ENCODE measurements at regions not wholly inside any gene's neighbourhood (a gene's known extent, or its start where the extent isn't known, plus 50 kb on each side); places are given as distances from the start of the nearest gene placed in this dataset.
"Not testable (repeated sequence)": the region's sequence is repeated elsewhere in the genome, so short reads cannot be mapped to it uniquely, and the experiment has no call there.

DNA sequence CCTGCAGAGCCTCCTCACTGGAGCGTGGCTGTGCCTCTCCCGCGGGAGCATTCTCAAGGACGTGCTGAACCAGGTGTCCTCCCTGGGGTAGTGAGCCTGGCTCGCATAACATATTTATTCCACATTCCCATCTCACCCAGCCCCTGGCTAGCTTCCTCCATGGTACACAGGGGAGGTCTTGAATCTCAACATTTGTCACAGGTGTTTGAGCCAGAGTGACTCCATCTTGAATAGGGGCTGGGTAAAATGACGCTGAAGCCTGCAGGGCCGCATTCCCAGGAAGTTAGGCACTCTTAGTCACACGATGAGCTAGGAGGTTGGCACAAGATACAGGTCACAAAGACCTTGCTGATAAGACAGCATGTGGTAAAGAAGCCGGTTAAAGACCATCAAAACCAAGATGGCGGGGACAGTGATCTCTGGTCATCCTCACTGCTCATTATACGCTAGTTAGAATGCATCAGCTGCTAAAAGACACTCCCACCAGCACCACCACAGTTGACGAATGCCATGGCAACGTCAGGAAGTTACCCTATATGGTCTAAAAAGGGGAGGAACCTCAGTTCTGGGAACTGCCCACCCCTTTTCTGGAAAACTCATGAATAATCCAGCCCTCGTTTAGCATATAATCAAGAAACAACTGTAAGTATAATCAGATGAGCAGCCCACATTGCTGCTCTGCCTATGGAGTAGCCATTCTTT is 273.8 kb upstream of the IRX4 start:
- Mint-ChIP-seq H3K9me3 (peaks cover 12% of the 10 kb centered on the region), H3K27ac (no peak overlapping the region), H3K4me3 (no peak overlapping the region), H3K27me3 (no peaks in the 10 kb centered on the region), H3K36me3 (no peaks in the 10 kb centered on the region), H3K4me1 (no peaks in the 10 kb centered on the region)
- ATAC-seq, result no peak

DNA sequence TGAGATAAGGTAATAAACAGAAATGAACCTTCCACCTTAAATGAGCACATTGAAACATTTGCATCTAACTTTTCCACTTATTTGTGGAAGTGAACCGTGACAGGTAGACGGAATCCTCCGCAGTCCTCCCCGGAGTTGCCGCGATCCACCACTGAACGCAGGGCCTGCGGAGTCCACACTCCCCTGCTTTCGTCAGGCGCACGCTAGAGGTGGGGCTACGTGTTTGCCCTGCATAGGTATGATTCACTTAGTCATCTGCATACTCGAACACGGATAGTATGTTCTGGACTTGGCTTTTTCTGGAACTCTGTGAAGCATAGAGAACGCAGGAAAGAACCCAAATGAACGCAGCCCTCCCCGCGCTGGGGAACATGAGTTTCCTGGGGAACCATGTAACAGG is 272.8 kb upstream of the IRX4 start:
- no peak for ATAC-seq
- H3K27ac Mint-ChIP-seq, result no peak overlapping the region
- no peaks in the 10 kb centered on the region for H3K4me1 Mint-ChIP-seq
- no peaks in the 10 kb centered on the region for H3K36me3 Mint-ChIP-seq
- H3K27me3 Mint-ChIP-seq, result peaks cover 3% of the 10 kb centered on the region
- H3K9me3 Mint-ChIP-seq, result peaks cover 4% of the 10 kb centered on the region
- H3K4me3 Mint-ChIP-seq, result no peak overlapping the region

DNA sequence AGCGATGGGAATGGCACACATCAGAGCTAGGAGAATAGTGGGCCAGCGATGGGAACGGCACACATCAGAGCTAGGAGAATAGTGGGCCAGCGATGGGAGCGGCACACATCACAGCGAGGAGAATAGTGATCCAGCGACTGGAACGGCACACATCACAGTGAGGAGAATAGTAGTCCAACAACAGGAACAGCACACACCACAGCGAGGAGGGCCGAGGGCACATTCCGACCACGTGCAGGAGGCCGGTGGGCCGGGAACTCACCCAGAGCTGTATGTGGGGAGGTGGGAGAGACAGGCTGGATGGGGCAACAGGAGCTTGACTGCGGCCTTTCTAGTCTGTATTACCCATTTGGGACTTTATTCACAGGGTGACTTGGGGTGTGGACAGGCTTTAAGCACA is 271.1 kb upstream of the IRX4 start:
- Mint-ChIP-seq H3K27me3 (peaks cover 20% of the 10 kb centered on the region), H3K9me3 (peaks cover 3% of the 10 kb centered on the region), H3K36me3 (no peaks in the 10 kb centered on the region), H3K4me3 (no peak overlapping the region), H3K27ac (no peak overlapping the region), H3K4me1 (peaks cover 4% of the 10 kb centered on the region)
- no peak for ATAC-seq

DNA sequence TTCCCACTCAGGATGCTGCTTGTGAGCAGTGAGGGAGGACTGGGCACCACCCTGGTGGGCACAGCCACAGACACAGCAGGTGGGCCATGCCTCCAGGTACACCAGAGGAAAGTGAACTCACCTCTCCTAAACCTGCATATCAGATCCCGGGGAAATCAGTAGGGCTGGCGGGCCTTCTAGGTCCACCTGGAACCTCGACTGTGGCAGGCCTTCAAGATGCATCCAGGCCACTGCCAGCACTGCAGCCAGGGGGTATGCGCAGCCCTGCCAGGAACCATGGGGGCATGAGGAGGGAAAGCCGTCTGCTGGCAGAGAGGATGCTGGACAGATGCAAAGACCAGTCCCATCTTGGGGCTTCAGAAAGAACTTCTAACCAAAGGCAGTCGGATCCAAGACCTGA is 270.6 kb upstream of the IRX4 start:
- Mint-ChIP-seq H3K4me1 (peaks cover 4% of the 10 kb centered on the region), H3K9me3 (peaks cover 3% of the 10 kb centered on the region), H3K4me3 (no peak overlapping the region), H3K36me3 (no peaks in the 10 kb centered on the region), H3K27ac (no peak overlapping the region), H3K27me3 (peaks cover 21% of the 10 kb centered on the region)
- ATAC-seq, result no peak

DNA sequence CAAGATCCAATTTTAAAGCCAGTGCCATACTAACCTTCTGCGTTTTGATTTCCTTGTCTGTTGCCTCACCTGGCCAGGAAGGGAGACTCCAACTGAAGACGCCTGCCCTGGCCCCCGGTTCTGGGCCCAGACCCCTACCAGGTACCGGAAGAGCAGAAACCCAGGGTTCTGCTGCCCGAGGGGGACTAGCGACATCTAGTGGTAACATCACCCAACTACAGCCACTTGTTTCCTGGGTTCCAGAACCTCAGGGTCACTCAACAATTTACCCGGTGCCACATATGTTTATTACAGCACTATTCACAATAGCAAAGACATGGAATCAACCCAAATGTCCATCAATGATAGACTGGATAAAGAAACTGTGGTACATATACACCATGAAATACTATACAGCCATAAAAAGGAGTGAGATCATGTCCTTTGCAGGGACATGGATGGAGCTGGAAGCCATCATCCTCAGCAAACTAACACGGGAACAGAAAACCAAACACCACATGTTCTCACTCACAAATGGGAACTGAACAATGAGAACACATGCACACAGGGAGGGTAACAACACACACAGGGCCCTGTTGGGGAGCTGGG is 268.7 kb upstream of the IRX4 start:
- peaks cover 21% of the 10 kb centered on the region for H3K27me3 Mint-ChIP-seq
- not testable (repeated sequence) for H3K4me1 Mint-ChIP-seq, H3K27ac Mint-ChIP-seq, ATAC-seq, H3K9me3 Mint-ChIP-seq, H3K36me3 Mint-ChIP-seq, H3K4me3 Mint-ChIP-seq

DNA sequence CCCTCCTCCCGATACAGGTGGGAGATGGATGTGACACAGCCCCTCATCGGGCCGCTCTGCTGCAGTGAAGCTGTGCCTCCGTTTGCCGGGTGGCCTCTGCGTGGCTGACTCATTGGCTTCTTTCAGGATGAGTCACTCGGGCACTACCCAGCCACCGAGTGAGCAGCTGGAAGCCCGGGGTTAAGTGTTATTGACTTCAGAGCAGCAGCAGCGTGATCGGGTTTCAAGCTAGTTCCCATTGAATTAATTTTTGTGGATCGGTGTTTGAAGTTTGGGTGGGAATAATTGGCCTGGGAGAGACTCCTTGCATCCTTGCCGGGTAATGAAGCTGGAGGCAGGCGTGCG is 266.4 kb upstream of the IRX4 start:
- Mint-ChIP-seq H3K36me3 (no peaks in the 10 kb centered on the region), H3K4me3 (no peak overlapping the region), H3K27me3 (peaks cover 21% of the 10 kb centered on the region), H3K4me1 (peaks cover 4% of the 10 kb centered on the region), H3K9me3 (peaks cover 3% of the 10 kb centered on the region), H3K27ac (no peak overlapping the region)
- ATAC-seq, result peak; percentile 64

DNA sequence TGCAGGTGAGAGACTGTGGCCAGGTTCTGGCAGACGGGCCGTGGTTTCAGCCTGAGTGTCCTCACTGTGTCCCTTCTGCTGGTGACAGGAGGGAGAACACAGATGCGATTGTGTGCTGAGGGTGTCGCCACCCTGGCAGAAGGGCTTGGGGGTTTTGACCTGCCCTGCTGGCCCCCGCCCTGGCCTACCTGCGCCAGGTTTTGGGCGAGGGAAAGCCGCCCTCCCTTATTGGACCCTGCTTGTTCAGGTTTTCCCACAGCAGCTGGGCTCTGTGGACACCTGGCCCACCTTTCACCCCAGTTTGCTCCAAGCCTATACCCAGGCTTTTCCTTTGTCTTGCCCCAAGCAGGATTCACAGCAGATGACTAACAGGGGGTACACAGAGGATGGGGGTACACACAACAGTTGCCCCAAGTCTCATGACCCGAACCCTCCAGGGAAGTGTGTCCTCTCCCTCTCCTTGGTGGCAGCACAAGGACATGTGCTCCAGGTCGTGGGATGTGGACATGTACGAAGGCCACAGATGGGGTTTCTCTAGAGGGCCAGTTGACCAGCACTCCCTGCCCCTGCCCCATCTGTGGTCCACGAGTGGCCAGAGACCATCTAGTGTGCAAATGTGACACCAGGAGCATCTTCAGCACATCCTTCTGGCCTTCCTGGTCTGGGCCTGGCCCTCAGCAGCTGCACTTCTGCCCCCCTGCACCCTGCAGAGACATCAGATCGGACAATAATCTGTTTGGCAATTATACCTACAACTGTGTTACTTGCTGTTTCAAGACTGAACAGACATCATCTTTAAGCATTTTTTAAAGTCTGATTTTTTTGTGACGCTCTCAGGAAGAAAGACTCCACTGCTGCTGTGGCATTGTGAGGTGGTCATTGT is 265.8 kb upstream of the IRX4 start:
- Mint-ChIP-seq H3K27me3 (peaks cover 21% of the 10 kb centered on the region), H3K36me3 (no peaks in the 10 kb centered on the region), H3K4me1 (peaks cover 4% of the 10 kb centered on the region), H3K4me3 (no peak overlapping the region), H3K9me3 (peaks cover 3% of the 10 kb centered on the region), H3K27ac (no peak overlapping the region)
- ATAC-seq, result peak; percentile 34

DNA sequence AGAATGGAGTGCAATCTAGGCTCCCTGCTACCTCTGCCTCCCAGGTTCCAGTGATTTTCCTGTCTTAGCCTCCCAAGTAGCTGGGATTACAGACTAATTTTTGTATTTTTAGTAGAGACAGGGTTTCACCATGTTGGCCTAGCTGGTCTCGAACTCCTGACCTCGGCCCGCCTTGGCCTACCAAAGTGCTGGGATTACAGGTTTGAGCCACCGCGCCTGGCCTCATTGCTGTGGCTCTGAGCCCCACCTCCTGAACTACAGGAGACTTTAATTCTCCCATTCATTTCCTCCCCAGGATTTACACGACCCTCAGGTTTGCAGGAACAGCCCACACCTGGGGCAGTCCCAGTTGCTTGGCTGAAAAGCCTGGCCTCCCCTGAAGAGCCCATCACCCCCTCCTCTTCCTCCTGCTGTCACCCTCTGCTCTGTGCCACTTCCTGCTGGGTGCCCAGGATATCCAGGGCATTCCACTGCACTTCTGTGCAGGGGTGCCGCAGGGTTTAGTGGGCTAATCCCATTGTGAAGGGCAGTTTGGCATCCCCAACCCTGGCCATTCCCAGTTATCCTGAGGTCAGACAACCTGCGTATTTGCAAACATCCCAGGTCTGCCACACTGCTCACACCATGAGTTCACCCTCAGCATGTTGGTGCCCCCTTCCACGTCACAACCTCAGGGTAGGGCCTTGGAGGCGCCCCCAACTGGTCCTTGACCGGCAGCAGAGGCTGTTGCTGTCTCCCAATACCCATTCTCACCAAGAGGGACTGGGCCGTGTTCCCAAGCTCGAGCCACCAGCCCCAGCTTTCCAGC is 265.0 kb upstream of the IRX4 start:
- Mint-ChIP-seq H3K27me3 (peaks cover 21% of the 10 kb centered on the region), H3K36me3 (no peaks in the 10 kb centered on the region), H3K4me1 (peaks cover 4% of the 10 kb centered on the region), H3K9me3 (peaks cover under 1% of the 10 kb centered on the region), H3K27ac (no peak overlapping the region), H3K4me3 (no peak overlapping the region)
- ATAC-seq, result no peak

DNA sequence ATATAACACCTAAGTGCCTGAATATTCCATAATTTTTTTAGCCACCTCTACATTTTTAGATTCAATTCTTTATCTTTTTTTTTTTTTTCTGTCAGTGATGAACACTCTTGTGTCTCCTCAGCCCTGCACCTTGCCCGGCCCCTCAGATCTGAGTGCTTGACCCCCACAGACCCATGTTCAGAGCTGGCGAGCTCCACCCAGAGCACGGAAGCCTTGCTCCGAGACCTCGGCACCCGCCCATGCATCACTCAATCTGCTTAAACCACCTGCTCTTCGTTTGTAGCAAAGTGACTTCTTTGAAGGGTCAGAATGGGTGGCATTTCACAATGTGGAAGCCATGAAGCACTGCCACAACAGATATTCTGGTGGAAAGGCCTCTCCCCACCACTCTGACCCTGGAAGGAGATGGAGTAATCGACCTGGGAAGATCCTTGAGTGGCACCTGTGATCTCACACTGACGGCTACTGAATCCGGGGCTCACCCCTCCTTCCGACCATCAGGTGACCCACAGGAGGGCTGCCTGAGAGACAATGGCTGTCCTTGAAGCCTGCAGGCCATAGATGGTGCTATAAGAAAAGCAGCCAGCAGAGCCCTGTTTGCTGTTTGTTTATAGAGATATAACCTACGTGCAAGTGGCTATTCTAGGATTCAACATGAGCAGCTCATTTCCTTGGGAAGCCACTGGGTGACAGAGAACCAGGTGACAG is 261.1 kb upstream of the IRX4 start:
- no peak for ATAC-seq
- no peaks in the 10 kb centered on the region for H3K9me3 Mint-ChIP-seq
- H3K27me3 Mint-ChIP-seq, result peaks cover under 1% of the 10 kb centered on the region
- no peak overlapping the region for H3K27ac Mint-ChIP-seq
- H3K36me3 Mint-ChIP-seq, result no peaks in the 10 kb centered on the region
- H3K4me3 Mint-ChIP-seq, result no peak overlapping the region
- no peaks in the 10 kb centered on the region for H3K4me1 Mint-ChIP-seq

DNA sequence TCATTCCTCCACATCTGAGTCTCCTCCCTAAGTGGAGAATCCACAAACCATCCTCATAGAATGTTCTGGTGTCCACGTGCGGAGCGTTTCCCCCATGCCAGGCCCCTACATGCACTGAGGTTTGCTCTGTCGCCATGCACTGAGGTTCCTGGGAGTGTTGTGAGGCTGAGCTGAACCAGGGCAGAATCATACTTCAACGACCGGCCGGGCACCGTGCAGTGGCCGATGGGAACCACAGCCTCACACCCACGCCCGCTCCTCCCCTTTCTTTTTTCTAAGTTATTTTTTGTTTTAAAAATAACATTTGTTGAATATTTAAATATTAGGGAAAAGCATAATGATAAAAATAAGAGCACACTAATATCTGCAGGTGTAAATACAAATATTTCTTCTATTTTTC is 260.4 kb upstream of the IRX4 start:
- no peaks in the 10 kb centered on the region for H3K4me1 Mint-ChIP-seq
- ATAC-seq, result no peak
- H3K27me3 Mint-ChIP-seq, result peaks cover 6% of the 10 kb centered on the region
- H3K27ac Mint-ChIP-seq, result no peak overlapping the region
- no peak overlapping the region for H3K4me3 Mint-ChIP-seq
- H3K36me3 Mint-ChIP-seq, result no peaks in the 10 kb centered on the region
- peaks cover 3% of the 10 kb centered on the region for H3K9me3 Mint-ChIP-seq

DNA sequence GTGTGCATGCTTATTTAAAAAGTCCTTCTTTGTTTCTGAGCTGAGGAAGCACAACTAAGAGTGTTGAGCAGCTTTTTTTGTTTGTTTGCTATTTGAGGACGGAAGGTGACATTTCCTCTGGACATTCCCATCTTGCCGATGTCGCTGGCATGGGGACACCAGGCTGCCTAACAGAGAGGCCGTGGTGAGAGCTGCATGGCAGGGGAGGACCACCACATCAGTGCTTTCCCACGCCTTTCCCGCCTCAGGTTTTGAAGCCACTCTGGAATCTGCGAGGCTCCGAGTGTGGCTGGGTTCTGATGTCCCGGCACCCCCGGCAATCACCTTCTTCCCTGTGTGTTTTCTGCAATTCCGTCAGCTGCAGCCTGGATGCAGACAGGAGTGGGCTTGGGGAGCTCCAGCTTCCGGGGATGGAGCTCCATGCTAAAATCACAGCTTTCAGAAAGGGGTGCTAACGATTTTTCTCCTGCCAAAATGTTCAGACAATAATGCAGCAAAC is 259.8 kb upstream of the IRX4 start:
- Mint-ChIP-seq H3K27me3 (peaks cover 12% of the 10 kb centered on the region), H3K4me1 (no peaks in the 10 kb centered on the region), H3K9me3 (peaks cover 3% of the 10 kb centered on the region), H3K27ac (no peak overlapping the region), H3K36me3 (no peaks in the 10 kb centered on the region), H3K4me3 (no peak overlapping the region)
- no peak for ATAC-seq

DNA sequence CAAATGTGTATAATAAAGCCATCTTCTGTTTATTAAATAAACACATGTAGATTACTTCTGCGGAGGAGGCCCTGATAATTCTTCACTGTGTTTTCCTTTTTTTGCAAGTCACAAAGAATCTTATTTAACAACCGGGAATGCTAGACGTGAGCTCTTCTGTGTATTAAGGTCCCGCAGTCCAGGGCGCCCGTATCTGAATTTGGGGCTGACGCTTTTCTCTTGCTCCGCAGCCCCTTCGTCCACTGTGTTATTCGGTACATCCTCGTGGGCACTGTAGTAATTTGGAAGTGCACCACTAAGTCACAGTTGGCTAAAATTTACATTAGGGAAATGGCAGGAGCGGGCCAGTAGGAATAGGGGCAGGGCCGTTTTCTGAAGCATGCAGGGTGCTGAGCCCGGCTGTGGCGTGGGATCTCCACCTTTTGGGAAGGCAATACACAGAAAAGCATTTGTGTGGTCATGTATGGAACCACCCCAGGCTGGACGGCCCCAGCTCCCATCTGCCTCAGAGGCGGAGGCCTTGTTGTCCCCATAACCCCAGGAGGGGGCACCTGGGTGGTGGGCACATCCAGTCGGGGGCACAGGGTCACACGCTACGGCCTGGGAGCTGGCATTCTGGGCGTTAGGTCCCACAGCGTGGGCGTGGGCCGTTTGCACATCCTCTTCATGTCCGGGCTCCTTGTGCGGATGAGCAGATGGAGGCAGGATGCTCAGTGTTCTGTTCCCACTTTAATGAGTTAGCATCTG is 258.7 kb upstream of the IRX4 start:
- Mint-ChIP-seq H3K4me1 (no peaks in the 10 kb centered on the region), H3K27me3 (peaks cover 12% of the 10 kb centered on the region), H3K9me3 (peaks cover 5% of the 10 kb centered on the region), H3K4me3 (no peak overlapping the region), H3K36me3 (no peaks in the 10 kb centered on the region), H3K27ac (no peak overlapping the region)
- no peak for ATAC-seq

DNA sequence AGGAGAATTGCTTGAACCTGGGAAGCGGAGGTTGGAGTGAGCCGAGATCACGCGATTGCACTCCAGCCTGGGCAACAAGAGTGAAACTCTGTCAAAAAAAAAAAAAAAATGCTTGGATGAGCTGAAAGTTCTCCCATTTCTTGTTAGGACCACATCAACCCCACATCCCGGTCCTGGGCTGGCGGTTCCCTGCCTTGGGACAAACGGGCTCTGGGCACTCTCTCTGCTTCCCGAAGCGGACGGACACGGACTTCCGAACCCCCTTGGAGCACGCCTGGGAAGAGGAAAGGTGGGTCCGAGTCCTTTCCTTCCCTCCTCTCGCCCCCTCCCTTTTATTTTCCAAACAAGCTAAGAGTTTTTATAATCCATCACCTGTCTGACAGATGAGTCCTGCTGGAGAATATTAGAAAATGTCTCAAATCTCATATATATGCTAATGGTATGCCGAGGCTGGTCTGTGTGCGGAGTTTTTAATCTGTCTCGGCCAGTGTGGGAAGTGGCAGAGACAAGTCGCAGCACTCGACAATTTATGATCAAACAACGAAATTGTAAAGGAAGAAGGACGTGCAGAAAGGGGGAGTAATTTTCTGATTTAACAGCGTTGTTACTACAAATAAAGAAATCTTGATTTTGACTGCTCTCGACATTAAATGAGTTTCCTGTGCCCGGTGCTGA is 257.9 kb upstream of the IRX4 start:
- Mint-ChIP-seq H3K4me1 (no peaks in the 10 kb centered on the region), H3K27me3 (peaks cover 12% of the 10 kb centered on the region)
- no peak for ATAC-seq

DNA sequence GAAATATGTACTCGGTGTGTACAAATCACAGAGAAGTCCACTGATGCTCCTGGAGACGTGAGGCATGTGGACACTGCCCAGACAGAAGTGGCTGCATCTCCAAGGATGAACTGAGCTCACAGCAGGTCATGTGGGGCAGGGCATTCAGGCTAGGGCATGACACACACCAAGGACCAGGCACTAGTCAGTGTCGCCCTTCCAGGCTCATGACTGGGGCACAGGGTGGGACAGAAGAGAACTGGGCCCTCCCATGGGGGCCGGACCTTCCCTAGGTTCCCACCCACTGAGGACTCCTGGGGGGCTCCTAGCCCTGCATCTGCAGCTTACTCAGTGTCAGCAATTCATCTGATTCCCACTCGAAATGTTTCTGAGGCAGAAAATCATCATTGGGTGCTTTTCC is 256.8 kb upstream of the IRX4 start:
- ATAC-seq, result no peak
- H3K36me3 Mint-ChIP-seq, result no peaks in the 10 kb centered on the region
- H3K4me3 Mint-ChIP-seq, result no peak overlapping the region
- H3K27me3 Mint-ChIP-seq, result peaks cover 12% of the 10 kb centered on the region
- H3K27ac Mint-ChIP-seq, result no peak overlapping the region
- peaks cover 6% of the 10 kb centered on the region for H3K9me3 Mint-ChIP-seq
- no peaks in the 10 kb centered on the region for H3K4me1 Mint-ChIP-seq

More for the DNA sequence above, 257.9 kb upstream of the IRX4 start:
- Mint-ChIP-seq H3K9me3 (peaks cover 6% of the 10 kb centered on the region), H3K27ac (no peak overlapping the region), H3K36me3 (no peaks in the 10 kb centered on the region), H3K4me3 (no peak overlapping the region)
